ENCODE measurements at regions not wholly inside any gene's neighbourhood (a gene's known extent, or its start where the extent isn't known, plus 50 kb on each side); places are given as distances from the start of the nearest gene placed in this dataset.

GRCh38 chr5:101009758-101010519, 106.9 kb upstream of the ST8SIA4 start:
- TF ChIP-seq EZH2 (IDR thresholded peaks at IDR 0.05; ENCODE audit: insufficient read depth, poor library complexity, severe bottlenecking) (no peak), EZH2phosphoT487 (IDR thresholded peaks at IDR 0.05; ENCODE audit: insufficient read depth, low read depth) (no peak)

Data from GM23248 (cell line).